ENCODE measurements at regions not wholly inside any gene's neighbourhood (a gene's known extent, or its start where the extent isn't known, plus 50 kb on each side); places are given as distances from the start of the nearest gene placed in this dataset.

DNA sequence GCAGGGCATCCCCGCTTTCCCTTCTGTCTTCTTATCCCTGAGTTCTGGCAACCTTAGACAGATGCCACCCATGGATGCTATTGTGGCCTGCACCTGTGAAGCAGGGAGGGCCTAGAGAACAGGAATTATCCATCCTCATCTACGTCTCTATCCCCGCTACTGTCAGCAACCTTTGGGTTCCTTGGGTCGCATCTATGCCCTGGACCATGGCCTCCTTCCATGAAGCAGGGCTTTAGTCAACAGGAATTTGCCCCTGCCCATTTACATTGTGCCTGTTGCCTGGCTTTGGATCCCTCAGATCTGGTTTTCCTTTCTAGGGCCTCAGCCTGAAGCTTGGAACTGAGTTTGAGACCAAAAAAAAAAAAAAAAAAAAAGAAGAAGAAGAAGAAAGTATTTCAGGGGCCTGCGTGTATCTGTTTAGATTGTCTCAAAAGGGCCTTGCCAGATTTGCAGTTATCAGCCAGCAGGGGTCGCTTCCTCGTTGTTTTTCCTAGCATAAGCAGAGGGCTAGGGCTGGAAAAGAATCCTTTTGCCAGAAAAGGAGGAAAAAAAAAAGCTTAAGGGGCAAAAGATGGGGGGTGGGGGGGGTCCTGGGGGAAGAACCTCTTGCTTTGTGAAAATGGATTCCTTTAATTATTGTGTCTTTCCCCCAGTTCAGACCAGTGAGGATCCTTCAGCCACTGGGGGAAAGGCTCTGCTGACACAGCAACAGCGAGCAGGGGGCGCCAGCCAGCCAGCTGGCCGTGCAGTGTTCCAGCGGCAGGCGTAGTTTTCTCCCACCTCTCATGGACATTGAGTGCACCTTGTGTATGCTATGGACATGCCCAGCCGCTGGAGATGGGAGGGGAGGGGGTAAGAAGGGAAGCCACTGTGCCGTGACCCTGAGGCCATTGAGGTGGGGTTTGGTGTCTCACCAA lies 65.7 kb upstream of the ALDH1L1 start:
- Mint-ChIP-seq H3K9me3 (ENCODE audit: insufficient read depth) (no peaks in the 10 kb centered on the region), H3K27ac (no peak overlapping the region), H3K4me3 (no peak overlapping the region), H3K4me1 (ENCODE audit: low read depth) (no peaks in the 10 kb centered on the region), H3K27me3 (ENCODE audit: low read depth) (peaks cover 14% of the 10 kb centered on the region), H3K36me3 (ENCODE audit: low read depth) (no peaks in the 10 kb centered on the region)
- ChIA-PET POLR2A (no interaction called here), CTCF (interaction anchor here (1.4 kb wide), 1 partner anchor 108 kb away, joined by 3 read pairs; no protein-coding TSS in a partner anchor)
- ATAC-seq = no peak
- peak; percentile 50 for DNase-seq
